WTC11 (cell line): ENCODE measurements at regions not wholly inside any gene's neighbourhood (a gene's known extent, or its start where the extent isn't known, plus 50 kb on each side); places are given as distances from the start of the nearest gene placed in this dataset.

Source experiments
- ATAC-seq: fragments of 200-7000 bp; cut with Tn5 transposase; 2 replicates; pipeline ENCODE4 v1.10.0; 2021; ENCODE audit warnings: mild to moderate bottlenecking, moderate library complexity
- CTCF ChIA-PET: fragments of 300-600 bp; sonication (Branson Sonifier 250); formaldehyde crosslinking; loops from one replicate; lab custom pipeline; 2021; ENCODE audit warnings: antibody characterized with exemption; lab: Charles Lee
- POLR2A ChIA-PET: fragments of 350-600 bp; sonication (Branson Sonifier 250); formaldehyde crosslinking; loops from one replicate; lab custom pipeline; 2021; ENCODE audit warnings: antibody characterized with exemption; lab: Charles Lee
- DNase-seq: peaks from one replicate; pipeline ENCODE4 v3.0.0; 2021; ENCODE audit warnings: low spot score
- H3K27ac Mint-ChIP-seq: 2 replicates; pipeline ENCODE4 v1.8.0; 2021; ENCODE audit warnings: mixed read lengths
- H3K27me3 Mint-ChIP-seq: 2 replicates; pipeline ENCODE4 v1.8.0; 2021; ENCODE audit warnings: low read depth, mild to moderate bottlenecking, moderate library complexity, mixed read lengths
- H3K36me3 Mint-ChIP-seq: 2 replicates; pipeline ENCODE4 v1.8.0; 2021; ENCODE audit warnings: mixed read lengths
- H3K4me1 Mint-ChIP-seq: 2 replicates; pipeline ENCODE4 v1.8.0; 2022; ENCODE audit warnings: mixed read lengths
- H3K4me3 Mint-ChIP-seq: 2 replicates; pipeline ENCODE4 v1.8.0; 2021; ENCODE audit warnings: mild to moderate bottlenecking, moderate library complexity, mixed read lengths
- H3K9me3 Mint-ChIP-seq: 2 replicates; pipeline ENCODE4 v1.8.0; 2021; ENCODE audit warnings: mixed read lengths
- AFF4 ChIP-seq: sonication (generic); formaldehyde crosslinking; IDR thresholded peaks from 2 replicates; pipeline ENCODE4 v1.8.1; 2023; ENCODE audit warnings: mild to moderate bottlenecking, missing genetic modification reagents, borderline replicate concordance
- CDX4 ChIP-seq: fragments of 250-450 bp; sonication (Bioruptor Pico); IDR thresholded peaks from 2 replicates; pipeline ENCODE4 v1.9.0; 2021; ENCODE audit warnings: moderate library complexity, mild to moderate bottlenecking, inconsistent platforms, borderline replicate concordance
- CTCF ChIP-seq: fragments of 200-600 bp; IDR thresholded peaks from 2 replicates; pipeline ENCODE4 v1.8.0; 2022; ENCODE audit warnings: antibody characterized with exemption
- E2F4 ChIP-seq: sonication (generic); formaldehyde crosslinking; IDR thresholded peaks from 2 replicates; pipeline ENCODE4 v1.8.1; 2022; ENCODE audit warnings: low read depth, mild to moderate bottlenecking, moderate library complexity, missing genetic modification reagents, borderline replicate concordance
- ELF4 ChIP-seq: sonication (generic); formaldehyde crosslinking; IDR thresholded peaks from 2 replicates; pipeline ENCODE4 v1.8.1; 2022; ENCODE audit warnings: low read depth, mild to moderate bottlenecking, moderate library complexity, missing genetic modification reagents
- ESRRA ChIP-seq: sonication (generic); formaldehyde crosslinking; IDR thresholded peaks from 2 replicates; pipeline ENCODE4 v1.8.1; 2022; ENCODE audit warnings: mild to moderate bottlenecking, missing genetic modification reagents, borderline replicate concordance
- FOXK1 ChIP-seq: sonication (generic); formaldehyde crosslinking; IDR thresholded peaks from 2 replicates; pipeline ENCODE4 v1.8.0; 2022; ENCODE audit warnings: mild to moderate bottlenecking, moderate library complexity, missing genetic modification reagents
- HMGXB4 ChIP-seq: sonication (generic); formaldehyde crosslinking; IDR thresholded peaks from 2 replicates; pipeline ENCODE4 v1.8.1; 2023; ENCODE audit warnings: mild to moderate bottlenecking, moderate library complexity, missing genetic modification reagents
- NFE2L1 ChIP-seq: sonication (generic); formaldehyde crosslinking; IDR thresholded peaks from 2 replicates; pipeline ENCODE4 v1.8.1; 2023; ENCODE audit warnings: missing genetic modification reagents
- SMAD3 ChIP-seq: sonication (generic); formaldehyde crosslinking; IDR thresholded peaks from 2 replicates; pipeline ENCODE4 v1.8.0; 2022; ENCODE audit warnings: missing genetic modification reagents, mild to moderate bottlenecking, borderline replicate concordance
- TEAD4 ChIP-seq: sonication (generic); formaldehyde crosslinking; IDR thresholded peaks from 2 replicates; pipeline ENCODE4 v1.8.0; 2022; ENCODE audit warnings: mild to moderate bottlenecking, missing genetic modification reagents
- USF2 ChIP-seq: sonication (generic); formaldehyde crosslinking; IDR thresholded peaks from 2 replicates; pipeline ENCODE4 v1.8.1; 2023; ENCODE audit warnings: mild to moderate bottlenecking, missing genetic modification reagents, moderate library complexity

GRCh38 chr1:72557446-72558049 lies 275.2 kb upstream of the NEGR1 start:
- ATAC-seq: peak; percentile 99
- TF ChIP-seq NFE2L1 (CRISPR knock-in tag) (no peak), FOXK1 (CRISPR knock-in tag) (no peak), HMGXB4 (CRISPR knock-in tag) (no peak), SMAD3 (no peak), ESRRA (no peak), CDX4 (no peak), TEAD4 (CRISPR knock-in tag) (no peak), ELF4 (CRISPR knock-in tag) (no peak), AFF4 (no peak)
- DNase-seq: peak; percentile 40
- ChIA-PET CTCF (interaction anchor here (0.6 to 1.4 kb wide), 6 partner anchors 8 to 82 kb away, joined by 3 to 9 read pairs (median 3); no protein-coding TSS in a partner anchor), POLR2A (no interaction called here)
- no peak overlapping the region for H3K4me3 Mint-ChIP-seq
- no peaks in the 10 kb centered on the region for H3K36me3 Mint-ChIP-seq
- peaks cover 11% of the 10 kb centered on the region for H3K4me1 Mint-ChIP-seq
- H3K9me3 Mint-ChIP-seq: no peaks in the 10 kb centered on the region
- H3K27me3 Mint-ChIP-seq: no peaks in the 10 kb centered on the region
- no peak overlapping the region for H3K27ac Mint-ChIP-seq

GRCh38 chr1:72547412-72547811 lies 265.1 kb upstream of the NEGR1 start:
- Mint-ChIP-seq H3K4me3 (no peak overlapping the region), H3K27ac (no peak overlapping the region)

More at GRCh38 chr1:72547412-72547811, 265.1 kb upstream of the NEGR1 start:
- DNase-seq (no peak), ATAC-seq (peak; percentile 79)
- H3K36me3 Mint-ChIP-seq: no peaks in the 10 kb centered on the region
- H3K9me3 Mint-ChIP-seq: 0 out of 2 replicates have a peak, but pooled peaks cover under 1% of the 10 kb centered on the region
- 0 out of 2 replicates have a peak, but pooled peaks cover 6% of the 10 kb centered on the region for H3K27me3 Mint-ChIP-seq
- H3K4me1 Mint-ChIP-seq: peaks cover 21% of the 10 kb centered on the region
- ChIA-PET CTCF (interaction anchor here (0.6 kb wide), 1 partner anchor 323 kb away, joined by 3 read pairs; no protein-coding TSS in a partner anchor), POLR2A (no interaction called here)
- no peak for TF ChIP-seq CTCF
- TF ChIP-seq E2F4 (CRISPR knock-in tag): no peak
- peak; percentile 22; the same call in 1 of the 2 replicates for TF ChIP-seq USF2
